ENCODE measurements at regions not wholly inside any gene's neighbourhood (a gene's known extent, or its start where the extent isn't known, plus 50 kb on each side); places are given as distances from the start of the nearest gene placed in this dataset.

DNA sequence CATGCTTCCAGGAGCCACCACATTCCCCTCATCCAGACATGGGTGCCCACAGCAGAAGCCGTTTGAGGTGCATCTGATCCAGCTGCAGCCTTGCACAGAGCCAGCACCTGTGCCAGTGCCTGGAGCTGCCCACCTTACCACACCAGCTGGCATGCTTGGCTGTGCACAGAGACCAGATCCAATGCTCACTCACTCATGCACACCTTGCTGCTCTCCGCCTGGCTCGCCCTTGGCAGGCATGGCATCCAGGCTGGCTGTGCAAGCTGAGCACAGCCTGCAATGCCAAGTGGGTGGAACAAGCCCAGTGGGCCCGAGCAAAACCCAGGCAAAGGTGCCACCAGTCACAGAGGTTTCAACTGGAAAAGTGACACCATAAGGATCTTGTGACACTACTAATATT, 66.9 kb upstream of the SEMA3A start:
- Histone ChIP-seq H4K20me1 (ENCODE audit: insufficient read depth) (no peaks in the 10 kb centered on the region), H3K4me3 (replicated peaks in 1 of 2; ENCODE audit: low read depth in 1 of 2, low read length in 2 of 2) (no peak overlapping the region), H3K4me2 (ENCODE audit: low read length) (no peak overlapping the region), H2AFZ (ENCODE audit: low read depth, low read length, poor library complexity, severe bottlenecking) (no peak overlapping the region), H3K27me3 (ENCODE audit: insufficient read depth, low read length) (no peaks in the 10 kb centered on the region), H3K9me2 (ENCODE audit: insufficient read depth) (no peaks in the 10 kb centered on the region), H3K4me1 (ENCODE audit: control insufficient read depth in 1 of 2, insufficient read depth in 2 of 2, low read length in 2 of 2) (no peaks in the 10 kb centered on the region), H3K9me3 (ENCODE audit: control insufficient read depth in 1 of 2, insufficient read depth in 1 of 2, low read depth in 1 of 2, low read length in 2 of 2) (no peaks in the 10 kb centered on the region), H3K27ac (ENCODE audit: low read depth, low read length) (no peak overlapping the region), H3K79me2 (ENCODE audit: insufficient read depth, low read length) (no peaks in the 10 kb centered on the region), H3K9ac (ENCODE audit: low read length) (no peak overlapping the region), H3K36me3 (ENCODE audit: control insufficient read depth in 1 of 2, insufficient read depth in 2 of 2, low read length in 2 of 2) (no peaks in the 10 kb centered on the region)
- RAD21 ChIA-PET (ENCODE audit: low non-redundant PET in 1 of 2, low total read pairs in 2 of 2, uncharacterized antibody in 2 of 2, unreplicated experiment in 2 of 2), result no interaction called here
- ATAC-seq, result no peak
- no peak for DNase-seq (ENCODE audit: low read depth, low spot score)
- CTCF ChIA-PET, result no interaction called here
- no TSS peak for BruUV-seq (replicated peaks)
- POLR2A ChIA-PET, result no interaction called here
- intact Hi-C loops (cut with micrococcal nuclease), result no loop called here
- no peak for TF ChIP-seq SIN3A (IDR thresholded peaks at IDR 0.05; ENCODE audit: low read depth)
- no peak for TF ChIP-seq TCF7L2 (IDR thresholded peaks at IDR 0.05; ENCODE audit: borderline replicate concordance, extremely low read depth, insufficient read depth, insufficient read length)
- TF ChIP-seq MAX (IDR thresholded peaks at IDR 0.05), result no peak
- no peak for TF ChIP-seq EZH2 (IDR thresholded peaks at IDR 0.05)
- no peak for TF ChIP-seq EGR1 (IDR thresholded peaks at IDR 0.05; ENCODE audit: low read depth)
- TF ChIP-seq CBX3 (IDR thresholded peaks at IDR 0.05; ENCODE audit: low read depth), result no peak
- no peak for TF ChIP-seq ZNF274 (IDR thresholded peaks at IDR 0.05; ENCODE audit: low read depth, low read length)
- TF ChIP-seq ZBTB33 (IDR thresholded peaks at IDR 0.05; ENCODE audit: extremely low read depth, insufficient replicate concordance, low read length), result no peak
- TF ChIP-seq EZH2phosphoT487 (IDR thresholded peaks at IDR 0.05; ENCODE audit: borderline replicate concordance), result no peak
- no peak for TF ChIP-seq SRF (IDR thresholded peaks at IDR 0.05; ENCODE audit: low read depth)
- TF ChIP-seq SP1 (IDR thresholded peaks at IDR 0.05; ENCODE audit: low read depth), result no peak
- no peak for TF ChIP-seq ATF3 (IDR thresholded peaks at IDR 0.05)
- no peak for TF ChIP-seq ZFX (IDR thresholded peaks at IDR 0.05)

Data from HCT116 (cell line).